CD4-positive, alpha-beta T cell treated with Interleukin-1 beta for 1 hour (primary cell): ENCODE measurements at regions not wholly inside any gene's neighbourhood (a gene's known extent, or its start where the extent isn't known, plus 50 kb on each side); places are given as distances from the start of the nearest gene placed in this dataset.

Experiments
- DNase-seq, 2 donors: peaks; one replicate each; pipeline ENCODE4 v3.0.0-alpha.2; 2020 to 2022

GRCh38 chr1:234683861-234684632 lies 74.1 kb upstream of the IRF2BP2 start:
- DNase-seq = peak in 1 of 2 donors; percentile 61

DNA sequence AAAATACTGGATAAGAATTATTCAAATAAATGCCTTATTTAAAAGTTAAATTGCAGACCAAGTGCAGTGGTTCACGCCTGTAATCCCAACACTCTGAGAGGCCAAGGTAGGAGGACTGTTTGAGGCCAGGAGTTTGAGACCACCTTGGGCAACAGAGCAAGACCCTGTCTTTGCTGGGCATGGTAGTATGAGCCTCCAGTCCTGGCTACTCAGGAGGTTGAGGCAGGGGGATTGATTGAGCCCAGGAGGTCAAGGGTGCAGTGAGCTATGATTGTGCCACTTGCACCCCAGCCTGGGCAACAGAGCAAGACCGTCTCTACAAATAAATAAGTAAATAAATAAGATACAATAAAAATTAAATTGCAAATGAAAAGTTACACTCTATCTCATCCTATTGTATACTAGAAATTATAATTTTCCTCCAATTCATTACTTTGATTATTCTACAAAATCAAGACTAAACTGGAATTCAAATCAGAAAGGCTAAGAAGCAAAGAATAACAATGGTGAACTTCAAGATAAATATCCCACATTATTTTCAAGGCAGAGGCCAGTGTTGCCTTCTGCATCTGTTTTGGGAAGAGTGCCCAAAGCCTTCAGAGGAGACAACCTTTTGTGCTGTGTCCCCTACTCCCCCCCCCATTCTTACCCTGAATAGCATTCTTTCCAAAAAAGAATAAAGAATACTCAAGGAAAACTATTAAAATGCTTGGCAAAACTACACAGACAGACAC lies 73.3 kb upstream of the IRF2BP2 start:
- DNase-seq = no peak

GRCh38 chr1:234681990-234682389 lies 72.0 kb upstream of the IRF2BP2 start:
- DNase-seq = no peak

DNA sequence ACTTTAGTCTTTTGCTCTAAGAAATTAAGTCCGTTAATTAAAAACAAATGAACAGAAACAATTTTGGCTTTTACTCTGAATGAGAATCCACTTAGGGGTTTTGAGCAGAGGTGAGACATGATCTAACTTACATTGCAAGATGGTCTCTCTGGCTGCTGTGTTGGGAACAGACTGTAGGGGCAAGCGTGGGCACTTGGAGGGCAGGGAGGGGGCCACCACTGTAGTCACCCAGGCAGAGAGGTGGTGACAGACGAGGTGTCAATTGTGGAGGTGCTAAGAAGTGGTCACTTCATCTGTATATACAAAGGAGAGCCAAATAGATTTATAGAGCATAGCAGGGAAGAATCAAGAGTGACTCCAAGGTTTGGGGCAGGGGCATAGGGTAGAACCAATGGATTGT lies 71.1 kb upstream of the IRF2BP2 start:
- no peak for DNase-seq

- no peak for DNase-seq
Observed at GRCh38 chr1:234680331-234680904, 70.4 kb upstream of the IRF2BP2 start.

DNA sequence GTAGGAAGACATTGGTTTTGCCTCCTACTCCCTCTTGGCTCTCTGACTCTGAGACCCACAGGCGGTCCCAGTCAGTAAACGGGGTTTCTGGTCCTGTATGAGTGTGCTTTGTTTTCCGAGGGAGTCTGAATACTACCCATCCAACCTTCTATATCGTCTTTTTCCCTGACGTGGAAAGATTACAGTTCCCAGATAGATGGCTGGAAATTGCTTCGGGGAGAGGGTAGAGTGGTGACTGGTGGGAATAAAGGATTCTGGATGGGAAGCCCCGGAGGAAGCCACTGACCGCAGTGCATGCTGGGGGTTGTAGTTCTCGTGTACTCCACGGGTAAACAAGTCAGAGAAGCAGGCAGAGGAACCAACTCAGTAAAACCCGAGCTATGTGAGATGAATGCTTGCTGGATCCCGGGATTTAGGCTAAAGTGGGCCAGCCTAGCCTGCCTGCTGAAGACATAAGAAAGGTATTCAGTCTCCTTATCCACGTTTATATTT lies 66.2 kb upstream of the IRF2BP2 start:
- DNase-seq = peak; percentile 54

DNA sequence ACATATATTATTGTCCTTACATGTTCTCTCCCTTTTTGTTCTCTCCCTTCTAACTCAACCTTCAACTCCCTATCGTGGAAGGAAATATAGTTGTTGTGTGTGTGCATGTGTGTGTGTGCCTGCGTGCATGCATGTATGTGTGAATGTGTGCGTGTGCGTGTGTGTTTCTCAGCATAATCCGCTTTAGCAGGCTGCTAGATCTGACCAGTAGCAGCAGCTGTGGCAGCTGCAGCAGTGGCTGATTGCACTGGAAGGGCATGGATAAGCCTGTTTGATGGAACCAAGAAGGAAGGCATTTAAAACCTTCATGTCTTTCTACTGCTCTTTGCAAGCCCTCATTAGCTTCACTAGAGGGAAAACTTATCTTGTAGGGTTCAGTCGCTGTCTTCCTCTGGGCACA lies 65.6 kb upstream of the IRF2BP2 start:
- no peak for DNase-seq

GRCh38 chr1:234675006-234675405 lies 65.0 kb upstream of the IRF2BP2 start:
- no peak for DNase-seq

DNA sequence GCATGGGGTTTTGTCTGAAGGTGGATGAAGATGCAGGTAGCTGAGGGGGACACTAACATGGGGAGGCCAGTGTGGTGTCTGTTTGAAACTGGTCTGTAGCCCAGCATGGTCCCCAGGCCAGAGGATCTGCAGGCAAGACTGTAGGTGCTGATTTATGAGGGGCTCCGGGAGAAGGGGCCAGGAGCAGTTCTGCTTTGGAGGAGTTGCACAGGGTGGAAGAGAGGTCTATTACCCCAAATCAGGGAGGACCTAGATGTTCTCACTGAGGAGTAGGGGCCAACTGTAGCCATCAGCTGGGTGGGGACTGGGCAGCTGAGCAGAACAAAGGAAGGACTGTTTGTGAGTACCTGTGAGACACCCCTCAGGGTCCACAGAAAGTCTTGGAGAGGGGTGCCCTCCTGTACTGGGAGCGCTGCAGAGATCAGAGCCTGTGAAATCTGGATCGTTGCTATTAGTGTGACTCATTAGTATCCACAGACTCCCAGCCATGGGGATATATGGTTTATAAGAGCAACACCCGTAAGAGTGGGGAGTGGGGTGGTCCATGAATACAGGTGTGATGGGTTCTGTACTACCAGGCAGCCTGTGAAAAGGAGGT lies 64.3 kb upstream of the IRF2BP2 start:
- DNase-seq = no peak

GRCh38 chr1:234672349-234673135 lies 62.6 kb upstream of the IRF2BP2 start:
- DNase-seq = no peak

DNA sequence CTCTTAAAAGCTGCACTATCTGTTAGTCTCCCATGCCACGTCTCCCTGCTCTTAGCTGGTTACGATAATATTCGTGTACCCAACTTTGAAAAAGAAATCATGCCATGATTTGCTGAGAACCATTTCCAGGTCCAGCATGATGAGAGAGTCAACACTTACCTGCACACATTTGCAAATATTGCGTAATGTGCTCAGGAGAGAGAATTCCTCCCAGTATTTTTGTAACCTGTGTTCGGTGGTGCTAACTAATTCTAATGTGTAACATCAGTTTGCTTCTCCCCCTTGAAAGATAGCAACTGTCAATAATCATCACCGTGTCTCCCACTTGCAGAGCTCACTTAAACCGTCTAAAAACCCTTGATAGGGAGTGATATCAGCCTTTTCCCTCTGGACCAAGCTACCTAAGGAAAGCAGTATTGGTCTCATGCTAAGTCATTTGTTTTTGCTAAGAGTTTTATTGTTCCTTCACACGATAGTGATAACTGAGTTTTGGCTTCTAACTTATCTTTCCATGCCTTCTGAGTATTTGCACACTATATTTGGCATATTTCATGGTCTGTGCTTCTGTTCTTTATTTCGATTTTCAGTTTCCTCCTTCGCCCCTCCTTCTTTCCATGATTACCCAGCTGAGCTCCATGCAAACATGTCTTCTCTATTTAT lies 61.1 kb upstream of the IRF2BP2 start:
- no peak for DNase-seq

GRCh38 chr1:234669499-234669898 lies 59.5 kb upstream of the IRF2BP2 start:
- no peak for DNase-seq

DNA sequence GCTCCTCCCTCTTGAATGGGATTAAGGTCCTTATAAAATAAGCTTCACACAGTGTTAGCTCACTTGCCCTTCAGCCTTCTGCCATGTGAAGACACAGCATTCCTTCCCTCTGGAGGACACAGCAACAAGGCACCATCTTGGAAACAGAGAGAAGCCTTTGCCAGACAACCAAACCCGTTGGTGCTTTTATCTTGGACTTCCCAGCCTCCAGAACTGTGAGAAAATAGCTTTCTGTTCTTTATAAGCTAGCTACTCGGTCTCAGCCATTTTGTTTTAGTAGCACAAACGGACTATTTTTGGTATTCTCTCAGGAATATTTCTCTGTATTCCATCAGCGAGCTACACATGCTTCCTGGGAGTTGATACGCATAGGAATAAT lies 58.6 kb upstream of the IRF2BP2 start:
- no peak for DNase-seq

DNA sequence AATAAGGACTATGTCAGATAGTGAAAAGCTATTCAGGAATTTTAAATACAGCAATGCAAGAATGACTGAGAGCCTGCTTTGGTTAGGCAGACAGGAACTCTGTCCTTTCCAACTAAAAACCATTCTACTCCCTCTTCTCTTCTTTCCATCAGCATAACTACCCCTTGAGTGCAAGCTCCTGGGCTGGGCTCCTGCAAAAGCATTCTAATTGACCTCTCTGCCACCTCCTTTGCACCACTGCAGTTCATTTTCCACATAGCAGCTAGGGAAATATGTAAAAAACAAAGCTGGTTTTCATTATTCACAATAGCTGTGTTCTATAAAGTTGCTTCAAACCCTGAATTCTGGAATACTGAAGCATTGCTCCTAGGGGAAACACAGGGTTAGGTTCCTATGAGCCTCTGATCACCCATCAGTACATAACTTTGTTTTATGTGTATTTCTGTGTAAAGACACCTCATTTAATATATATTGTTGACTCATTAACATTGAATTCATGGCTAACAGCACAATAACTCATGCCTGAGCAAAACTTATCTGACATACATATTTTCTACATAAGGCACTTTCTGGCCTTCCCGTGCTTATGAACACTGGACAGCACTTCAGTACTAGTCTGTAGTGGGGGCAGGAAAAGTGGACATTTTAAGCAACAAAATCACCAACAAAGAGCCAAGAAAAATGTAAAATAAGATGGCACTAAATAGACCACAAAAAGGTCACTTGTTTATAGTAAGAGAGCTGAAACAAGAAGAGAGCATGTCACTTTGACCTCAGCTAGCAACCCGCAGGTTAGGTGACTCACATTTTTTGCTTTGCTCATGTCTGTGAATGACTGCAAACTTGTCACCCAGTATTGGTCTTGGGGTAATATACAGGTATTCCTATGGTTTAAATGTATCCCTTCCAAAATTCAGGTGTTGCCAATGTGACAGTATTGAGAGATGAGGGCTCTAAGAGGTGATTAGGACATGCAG lies 57.9 kb upstream of the IRF2BP2 start:
- no peak for DNase-seq

DNA sequence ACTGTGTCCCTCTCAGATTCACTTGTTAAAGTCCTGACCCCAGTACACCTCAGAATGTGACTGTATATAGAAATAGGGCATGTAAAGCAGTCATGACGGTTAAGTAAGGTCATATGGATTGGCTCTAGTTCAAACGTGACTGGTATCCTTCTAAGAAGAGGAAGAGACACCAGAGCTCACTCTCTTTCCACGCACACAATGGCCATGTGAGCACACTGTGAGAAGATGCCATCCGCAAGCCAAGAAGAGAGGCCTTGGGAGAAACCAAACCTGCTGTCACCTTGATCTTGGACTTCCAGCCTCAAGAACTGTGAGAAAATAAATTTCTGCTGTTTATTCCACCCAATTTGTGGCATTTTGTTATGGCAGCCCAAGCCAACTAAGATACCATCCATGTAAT lies 56.8 kb upstream of the IRF2BP2 start:
- no peak for DNase-seq

- no peak for DNase-seq
Observed at GRCh38 chr1:234665975-234666605, 56.1 kb upstream of the IRF2BP2 start.

DNA sequence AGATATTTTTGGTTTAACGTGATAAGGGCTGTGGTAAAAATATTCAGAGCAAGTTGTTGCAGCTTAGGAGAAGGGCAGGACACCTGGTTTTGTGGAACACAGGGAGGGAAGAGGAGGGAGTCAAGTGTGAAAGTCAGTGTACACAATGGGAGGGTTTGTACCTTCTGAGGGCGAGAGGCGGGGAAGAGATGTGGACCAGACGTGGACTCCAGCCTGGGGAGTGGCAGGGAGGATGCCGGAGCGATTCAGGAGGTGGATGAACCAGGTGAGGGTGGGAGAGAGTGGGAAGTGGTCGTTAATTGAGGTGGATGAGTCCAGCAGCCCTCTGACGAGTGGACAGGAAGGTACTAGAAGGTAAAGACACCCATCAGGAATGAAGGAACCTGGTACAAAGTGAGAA lies 52.2 kb upstream of the IRF2BP2 start:
- no peak for DNase-seq

DNA sequence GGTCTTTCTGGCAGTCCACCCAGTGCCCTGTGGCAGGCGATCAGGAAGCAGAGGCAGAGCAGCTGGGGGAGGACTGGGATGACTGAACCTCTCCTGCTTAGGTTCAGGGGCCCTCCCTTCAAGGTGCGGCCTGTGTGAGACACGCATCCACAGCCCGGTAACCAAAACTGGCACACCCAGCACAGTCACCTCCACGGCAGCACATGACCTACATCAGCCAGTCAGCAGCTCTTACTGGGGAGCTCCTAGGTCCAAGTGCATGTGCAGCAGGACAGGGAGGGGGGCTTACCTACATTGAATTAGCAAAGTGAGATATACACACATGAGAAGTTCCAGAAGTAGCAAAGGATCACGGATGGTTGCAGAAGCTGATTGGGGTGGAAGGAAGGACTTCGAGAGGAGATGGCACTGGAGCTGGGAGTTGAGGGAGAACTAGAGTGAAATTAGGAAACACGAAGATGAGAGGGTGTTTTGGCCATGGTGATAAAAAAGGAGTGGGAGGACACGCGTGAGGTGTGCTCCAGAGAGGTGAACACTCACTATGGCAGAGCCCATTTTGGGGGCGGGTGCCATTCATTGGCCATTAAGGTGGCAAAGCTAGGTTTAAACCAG lies 51.4 kb upstream of the IRF2BP2 start:
- DNase-seq = no peak

DNA sequence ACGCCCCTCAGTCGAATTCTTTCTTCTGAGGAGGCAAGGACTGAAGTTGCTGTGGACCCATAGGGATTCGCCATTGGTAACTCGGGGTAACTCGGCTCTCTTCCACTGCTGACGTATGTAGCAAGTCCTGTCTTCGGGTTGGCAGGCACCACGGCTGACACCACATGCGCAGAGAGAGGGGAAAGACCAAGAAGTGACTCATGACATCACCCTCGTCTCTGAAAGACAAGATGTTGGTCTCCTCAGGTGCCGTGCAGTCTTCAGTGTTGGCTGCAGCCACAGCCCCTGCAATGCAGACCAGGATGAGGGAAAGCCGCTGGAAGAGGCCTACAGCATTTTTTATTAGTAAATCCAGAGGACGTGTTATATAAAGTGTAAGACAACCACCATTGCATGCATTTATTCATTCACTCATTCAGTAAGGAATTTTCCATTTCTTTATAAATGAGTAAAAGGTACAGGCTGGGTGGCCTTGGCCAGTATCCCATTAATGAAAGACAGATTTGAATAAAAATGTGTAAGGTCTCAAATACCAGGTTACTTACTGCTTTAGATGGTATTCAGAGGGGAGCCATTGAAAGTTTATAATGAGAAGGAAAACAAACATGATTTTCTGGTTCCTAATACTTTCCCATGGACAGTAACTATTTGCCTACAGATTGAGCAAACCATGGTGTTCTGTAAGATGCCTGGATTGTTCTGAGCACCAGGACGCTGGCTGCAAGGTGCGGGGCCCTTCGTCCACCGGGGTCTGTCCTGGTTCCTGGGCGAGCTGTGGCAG lies 50.7 kb upstream of the IRF2BP2 start:
- DNase-seq = no peak
